Skeletal muscle satellite cell (primary cell): ENCODE measurements at regions not wholly inside any gene's neighbourhood (a gene's known extent, or its start where the extent isn't known, plus 50 kb on each side); places are given as distances from the start of the nearest gene placed in this dataset.

ENCODE experiments used
- H3K27me3 ChIP-seq: 2 replicates; pipeline ENCODE4 v1.7.0; 2013; ENCODE audit warnings: low read length; ENCODE audit not compliant: control insufficient read depth, insufficient read depth
- H3K36me3 ChIP-seq: 2 replicates; pipeline ENCODE4 v1.7.0; 2013; ENCODE audit warnings: mild to moderate bottlenecking, control low read depth, low read length; ENCODE audit not compliant: insufficient read depth
- H3K4me1 ChIP-seq: 2 replicates; pipeline ENCODE4 v1.7.0; 2013; ENCODE audit warnings: low read length; ENCODE audit not compliant: control insufficient read depth, insufficient read depth
- H3K4me2 ChIP-seq: 2 replicates; pipeline ENCODE4 v1.7.0; 2013; ENCODE audit warnings: mild to moderate bottlenecking, low read length
- H3K4me3 ChIP-seq: 2 replicates; pipeline ENCODE4 v1.7.0; 2013; ENCODE audit warnings: low read length
- H3K9ac ChIP-seq: 2 replicates; pipeline ENCODE4 v1.7.0; 2013; ENCODE audit warnings: mild to moderate bottlenecking, low read depth, low read length, moderate library complexity
- H3K9me3 ChIP-seq: replicated peaks from 2 replicates; pipeline ENCODE4 v1.7.0; 2013; ENCODE audit warnings: mild to moderate bottlenecking, control low read depth, low read length

GRCh38 chr11:116175707-116176106 lies 597.1 kb downstream of the BUD13 start:
- no peaks in the 10 kb centered on the region for H3K27me3 ChIP-seq
- no peaks in the 10 kb centered on the region for H3K9me3 ChIP-seq
- no peak overlapping the region for H3K4me2 ChIP-seq
- no peak overlapping the region for H3K4me3 ChIP-seq
- H3K36me3 ChIP-seq = no peaks in the 10 kb centered on the region
- H3K4me1 ChIP-seq = no peaks in the 10 kb centered on the region
- H3K9ac ChIP-seq = no peak overlapping the region

GRCh38 chr11:116173941-116174911 lies 598.6 kb downstream of the BUD13 start:
- no peaks in the 10 kb centered on the region for H3K36me3 ChIP-seq
- no peaks in the 10 kb centered on the region for H3K9me3 ChIP-seq
- H3K9ac ChIP-seq = no peak overlapping the region
- H3K27me3 ChIP-seq = no peaks in the 10 kb centered on the region
- no peaks in the 10 kb centered on the region for H3K4me1 ChIP-seq
- H3K4me2 ChIP-seq = no peak overlapping the region
- H3K4me3 ChIP-seq = no peak overlapping the region

GRCh38 chr11:116173506-116173905 lies 599.3 kb downstream of the BUD13 start:
- H3K4me3 ChIP-seq = no peak overlapping the region
- no peaks in the 10 kb centered on the region for H3K4me1 ChIP-seq
- no peaks in the 10 kb centered on the region for H3K36me3 ChIP-seq
- H3K9me3 ChIP-seq = no peaks in the 10 kb centered on the region
- no peak overlapping the region for H3K9ac ChIP-seq
- H3K27me3 ChIP-seq = no peaks in the 10 kb centered on the region
- no peak overlapping the region for H3K4me2 ChIP-seq

GRCh38 chr11:116172851-116173250 lies 599.9 kb downstream of the BUD13 start:
- H3K4me1 ChIP-seq = no peaks in the 10 kb centered on the region
- no peaks in the 10 kb centered on the region for H3K27me3 ChIP-seq
- H3K36me3 ChIP-seq = no peaks in the 10 kb centered on the region
- H3K9ac ChIP-seq = no peak overlapping the region
- no peak overlapping the region for H3K4me2 ChIP-seq
- no peak overlapping the region for H3K4me3 ChIP-seq
- no peaks in the 10 kb centered on the region for H3K9me3 ChIP-seq

- H3K9ac ChIP-seq = no peak overlapping the region
- H3K36me3 ChIP-seq = no peaks in the 10 kb centered on the region
- H3K4me2 ChIP-seq = no peak overlapping the region
- no peaks in the 10 kb centered on the region for H3K4me1 ChIP-seq
- H3K27me3 ChIP-seq = no peaks in the 10 kb centered on the region
- no peak overlapping the region for H3K4me3 ChIP-seq
- no peaks in the 10 kb centered on the region for H3K9me3 ChIP-seq
Observed at GRCh38 chr11:116172156-116172555, 600.6 kb downstream of the BUD13 start.

- no peak overlapping the region for H3K9ac ChIP-seq
- H3K27me3 ChIP-seq = no peaks in the 10 kb centered on the region
- no peak overlapping the region for H3K4me3 ChIP-seq
- H3K36me3 ChIP-seq = no peaks in the 10 kb centered on the region
- H3K4me2 ChIP-seq = no peak overlapping the region
- no peaks in the 10 kb centered on the region for H3K4me1 ChIP-seq
- no peaks in the 10 kb centered on the region for H3K9me3 ChIP-seq
Observed at GRCh38 chr11:116171271-116172140, 601.3 kb downstream of the BUD13 start.

- H3K4me2 ChIP-seq = no peak overlapping the region
- H3K27me3 ChIP-seq = no peaks in the 10 kb centered on the region
- H3K4me3 ChIP-seq = no peak overlapping the region
- no peak overlapping the region for H3K9ac ChIP-seq
- no peaks in the 10 kb centered on the region for H3K36me3 ChIP-seq
- H3K4me1 ChIP-seq = no peaks in the 10 kb centered on the region
- no peaks in the 10 kb centered on the region for H3K9me3 ChIP-seq
Observed at GRCh38 chr11:116170526-116171120, 602.2 kb downstream of the BUD13 start.

GRCh38 chr11:116169776-116170175 lies 603.0 kb downstream of the BUD13 start:
- no peak overlapping the region for H3K9ac ChIP-seq
- H3K4me1 ChIP-seq = no peaks in the 10 kb centered on the region
- H3K36me3 ChIP-seq = no peaks in the 10 kb centered on the region
- no peaks in the 10 kb centered on the region for H3K27me3 ChIP-seq
- H3K4me2 ChIP-seq = no peak overlapping the region
- H3K4me3 ChIP-seq = no peak overlapping the region
- no peaks in the 10 kb centered on the region for H3K9me3 ChIP-seq

- H3K27me3 ChIP-seq = no peaks in the 10 kb centered on the region
- no peak overlapping the region for H3K4me2 ChIP-seq
- H3K9ac ChIP-seq = no peak overlapping the region
- H3K4me3 ChIP-seq = no peak overlapping the region
- H3K36me3 ChIP-seq = no peaks in the 10 kb centered on the region
- no peaks in the 10 kb centered on the region for H3K4me1 ChIP-seq
- no peaks in the 10 kb centered on the region for H3K9me3 ChIP-seq
Observed at GRCh38 chr11:116168459-116168787, 604.4 kb downstream of the BUD13 start.

- no peak overlapping the region for H3K4me2 ChIP-seq
- no peaks in the 10 kb centered on the region for H3K9me3 ChIP-seq
- no peaks in the 10 kb centered on the region for H3K4me1 ChIP-seq
- H3K9ac ChIP-seq = no peak overlapping the region
- no peaks in the 10 kb centered on the region for H3K27me3 ChIP-seq
- no peak overlapping the region for H3K4me3 ChIP-seq
- no peaks in the 10 kb centered on the region for H3K36me3 ChIP-seq
Observed at GRCh38 chr11:116167706-116168458, 604.9 kb downstream of the BUD13 start.
